ENCODE measurements at regions not wholly inside any gene's neighbourhood (a gene's known extent, or its start where the extent isn't known, plus 50 kb on each side); places are given as distances from the start of the nearest gene placed in this dataset.

DNA sequence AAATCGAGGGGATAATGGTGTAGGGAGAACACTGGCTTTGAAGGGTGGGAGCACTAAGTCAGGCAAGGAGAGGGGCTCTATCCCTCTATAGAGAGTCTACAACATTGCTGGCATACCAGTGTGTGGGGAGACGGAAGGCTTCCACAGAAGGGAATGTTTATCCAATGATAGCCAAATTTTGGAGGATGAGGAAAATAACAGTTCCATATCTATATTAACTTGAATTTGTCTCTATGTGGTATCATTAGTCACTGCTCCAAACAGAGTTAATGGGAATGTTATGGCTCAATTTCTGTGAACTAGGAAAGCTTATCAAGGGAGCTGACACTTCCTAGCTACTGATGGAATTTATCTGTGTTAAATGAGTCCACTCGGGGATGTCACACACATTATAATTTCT, 208.9 kb upstream of the PHACTR1 start:
- Mint-ChIP-seq H3K4me3 (no peak overlapping the region), H3K27me3 (peaks cover 9% of the 10 kb centered on the region), H3K4me1 (no peaks in the 10 kb centered on the region), H3K9me3 (ENCODE audit: insufficient read depth) (peaks cover 4% of the 10 kb centered on the region), H3K27ac (no peak overlapping the region)
- DNase-seq (no peak), ATAC-seq (ENCODE audit: low read depth) (no peak)
- Histone ChIP-seq H3K79me2 (ENCODE audit: control insufficient read depth, insufficient read depth, low read length) (no peaks in the 10 kb centered on the region), H3K4me1 (ENCODE audit: control insufficient read depth in 2 of 2, insufficient read depth in 2 of 2, low read length in 2 of 2) (no peaks in the 10 kb centered on the region), H3K4me2 (replicated peaks; ENCODE audit: low read depth, low read length, poor library complexity, severe bottlenecking) (no peak overlapping the region), H3K9ac (ENCODE audit: low read length) (no peak overlapping the region), H3K4me3 (ENCODE audit: control extremely low read depth in 1 of 5, extremely low read depth in 1 of 5, insufficient read depth in 1 of 5, low read depth in 2 of 5, low read length in 4 of 5) (no peak overlapping the region), H3K27me3 (replicated peaks in 1 of 4; ENCODE audit: control extremely low read depth in 1 of 4, control insufficient read depth in 3 of 4, insufficient read depth in 4 of 4, low read length in 3 of 4) (peaks cover 0 to 6% (median 0%) of the 10 kb centered on the region in 4 experiments), H3K36me3 (replicated peaks in 1 of 2; ENCODE audit: control extremely low read depth in 1 of 2, control insufficient read depth in 1 of 2, extremely low read depth in 1 of 2, insufficient read depth in 2 of 2, low read length in 1 of 2) (no peaks in the 10 kb centered on the region), H3K9me3 (ENCODE audit: control extremely low read depth in 1 of 3, control insufficient read depth in 2 of 3, insufficient read depth in 1 of 3, low read length in 2 of 3) (no peaks in the 10 kb centered on the region), H3K27ac (ENCODE audit: low read length in 2 of 2) (no peak overlapping the region), H4K20me1 (ENCODE audit: control insufficient read depth, insufficient read depth, low read length, poor library complexity, severe bottlenecking) (no peaks in the 10 kb centered on the region), H2AFZ (ENCODE audit: insufficient read depth, low read depth, low read length, poor library complexity, severe bottlenecking) (no peak overlapping the region)
- intact Hi-C loops (cut with micrococcal nuclease) = no loop called here
- POLR2A ChIA-PET = no interaction called here
- TF ChIP-seq, protein P1, sequence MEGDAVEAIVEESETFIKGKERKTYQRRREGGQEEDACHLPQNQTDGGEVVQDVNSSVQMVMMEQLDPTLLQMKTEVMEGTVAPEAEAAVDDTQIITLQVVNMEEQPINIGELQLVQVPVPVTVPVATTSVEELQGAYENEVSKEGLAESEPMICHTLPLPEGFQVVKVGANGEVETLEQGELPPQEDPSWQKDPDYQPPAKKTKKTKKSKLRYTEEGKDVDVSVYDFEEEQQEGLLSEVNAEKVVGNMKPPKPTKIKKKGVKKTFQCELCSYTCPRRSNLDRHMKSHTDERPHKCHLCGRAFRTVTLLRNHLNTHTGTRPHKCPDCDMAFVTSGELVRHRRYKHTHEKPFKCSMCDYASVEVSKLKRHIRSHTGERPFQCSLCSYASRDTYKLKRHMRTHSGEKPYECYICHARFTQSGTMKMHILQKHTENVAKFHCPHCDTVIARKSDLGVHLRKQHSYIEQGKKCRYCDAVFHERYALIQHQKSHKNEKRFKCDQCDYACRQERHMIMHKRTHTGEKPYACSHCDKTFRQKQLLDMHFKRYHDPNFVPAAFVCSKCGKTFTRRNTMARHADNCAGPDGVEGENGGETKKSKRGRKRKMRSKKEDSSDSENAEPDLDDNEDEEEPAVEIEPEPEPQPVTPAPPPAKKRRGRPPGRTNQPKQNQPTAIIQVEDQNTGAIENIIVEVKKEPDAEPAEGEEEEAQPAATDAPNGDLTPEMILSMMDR (IDR thresholded peaks at IDR 0.05) = no peak
- no peak for TF ChIP-seq EZH2 (IDR thresholded peaks at IDR 0.05; ENCODE audit: borderline replicate concordance, insufficient read depth, low read depth, low read length, poor library complexity, severe bottlenecking)
- CTCF ChIA-PET = no interaction called here
- WGBS (ENCODE audit: insufficient coverage) = 57% methylated on average over 1 of the region's 3 CpGs

DNA sequence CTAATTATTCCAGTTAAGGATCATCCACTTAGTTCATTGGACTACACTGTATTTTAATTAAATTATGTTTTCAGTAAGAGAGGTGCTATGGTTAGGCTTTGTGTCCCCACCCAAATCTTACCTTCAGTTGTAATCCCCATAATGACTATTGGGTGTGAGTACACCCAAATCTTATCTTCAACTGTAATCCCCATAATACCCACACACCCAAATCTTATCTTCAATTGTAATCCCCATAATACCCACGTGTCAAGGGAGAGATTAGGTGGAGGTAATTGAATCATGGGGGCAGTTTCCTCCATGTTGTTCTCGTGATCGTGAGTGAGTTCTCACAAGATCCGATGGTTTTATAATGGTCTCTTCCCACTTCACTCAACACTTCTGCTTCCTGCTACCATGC, 208.0 kb upstream of the PHACTR1 start:
- no peak overlapping the region for H3K4me3 ChIP-seq (ENCODE audit: control extremely low read depth in 1 of 5, extremely low read depth in 1 of 5, insufficient read depth in 1 of 5, low read depth in 2 of 5, low read length in 4 of 5)
- no peak overlapping the region for H3K4me2 ChIP-seq (replicated peaks; ENCODE audit: low read depth, low read length, poor library complexity, severe bottlenecking)
- H3K9ac ChIP-seq (ENCODE audit: low read length) = no peak overlapping the region
- no peaks in the 10 kb centered on the region for H3K9me3 ChIP-seq (ENCODE audit: control extremely low read depth in 1 of 3, control insufficient read depth in 2 of 3, insufficient read depth in 1 of 3, low read length in 2 of 3)
- no peaks in the 10 kb centered on the region for H4K20me1 ChIP-seq (ENCODE audit: control insufficient read depth, insufficient read depth, low read length, poor library complexity, severe bottlenecking)
- intact Hi-C loops (cut with micrococcal nuclease) = no loop called here
- Mint-ChIP-seq H3K4me3 (no peak overlapping the region), H3K27ac (no peak overlapping the region), H3K9me3 (ENCODE audit: insufficient read depth) (peaks cover 4% of the 10 kb centered on the region), H3K27me3 (peaks cover 14% of the 10 kb centered on the region), H3K4me1 (no peaks in the 10 kb centered on the region)
- no peak for TF ChIP-seq EZH2 (IDR thresholded peaks at IDR 0.05; ENCODE audit: borderline replicate concordance, insufficient read depth, low read depth, low read length, poor library complexity, severe bottlenecking)
- TF ChIP-seq, protein P1 (IDR thresholded peaks at IDR 0.05) = no peak
- DNase-seq (no peak), ATAC-seq (ENCODE audit: low read depth) (no peak)
- H2AFZ ChIP-seq (ENCODE audit: insufficient read depth, low read depth, low read length, poor library complexity, severe bottlenecking) = no peak overlapping the region
- WGBS (ENCODE audit: insufficient coverage) = 100% methylated on average over 1 of the region's 4 CpGs
- no peaks in the 10 kb centered on the region for H3K36me3 ChIP-seq (replicated peaks in 1 of 2; ENCODE audit: control extremely low read depth in 1 of 2, control insufficient read depth in 1 of 2, extremely low read depth in 1 of 2, insufficient read depth in 2 of 2, low read length in 1 of 2)
- H3K4me1 ChIP-seq (ENCODE audit: control insufficient read depth in 2 of 2, insufficient read depth in 2 of 2, low read length in 2 of 2) = no peaks in the 10 kb centered on the region
- H3K79me2 ChIP-seq (ENCODE audit: control insufficient read depth, insufficient read depth, low read length) = no peaks in the 10 kb centered on the region
- ChIA-PET POLR2A (no interaction called here), CTCF (no interaction called here)
- H3K27ac ChIP-seq (ENCODE audit: low read length in 2 of 2) = no peak overlapping the region
- peaks cover 0 to 6% (median 0%) of the 10 kb centered on the region in 4 experiments for H3K27me3 ChIP-seq (replicated peaks in 1 of 4; ENCODE audit: control extremely low read depth in 1 of 4, control insufficient read depth in 3 of 4, insufficient read depth in 4 of 4, low read length in 3 of 4)
